DND-41 (cell line): ENCODE measurements at regions not wholly inside any gene's neighbourhood (a gene's known extent, or its start where the extent isn't known, plus 50 kb on each side); places are given as distances from the start of the nearest gene placed in this dataset.

Experiments used
- ATAC-seq: fragments of 200-7000 bp; cut with Tn5 transposase; 3 replicates; pipeline ENCODE4 v1.9.1; 2021; ENCODE audit warnings: low read depth; ENCODE audit not compliant: insufficient read depth
- DNase-seq: peaks from one replicate; pipeline ENCODE4 v3.0.0-alpha.2; 2020
- H2AFZ ChIP-seq: 2 replicates; pipeline ENCODE4 v1.6.0; 2012; ENCODE audit warnings: low read depth, low read length
- H3K27ac ChIP-seq: 2 replicates; pipeline ENCODE4 v1.5.1; 2012; ENCODE audit warnings: low read length, inconsistent platforms
- H3K27me3 ChIP-seq: fragments of 200-600 bp; sonication (generic); 2 replicates; pipeline ENCODE4 v1.6.0; 2012; ENCODE audit warnings: low read length, mild to moderate bottlenecking, inconsistent platforms; ENCODE audit not compliant: insufficient read depth, poor library complexity
- H3K36me3 ChIP-seq: 2 replicates; pipeline ENCODE4 v1.5.1; 2012; ENCODE audit warnings: low read length, inconsistent platforms; ENCODE audit not compliant: insufficient read depth
- H3K4me1 ChIP-seq: 2 replicates; pipeline ENCODE4 v1.5.1; 2012; ENCODE audit warnings: mild to moderate bottlenecking, low read length; ENCODE audit not compliant: insufficient read depth
- H3K4me2 ChIP-seq: 2 replicates; pipeline ENCODE4 v1.6.0; 2012; ENCODE audit warnings: mild to moderate bottlenecking, moderate library complexity, low read length, inconsistent platforms; ENCODE audit not compliant: insufficient read depth
- H3K4me3 ChIP-seq, 2 experiments: fragments of 200-600 bp in 1 of 2; shearing (Covaris generic) in 1 of 2; 2 replicates each; pipeline ENCODE4 v1.5.1; 2012 to 2016; ENCODE audit warnings: inconsistent platforms in 2 of 2, low read length in 2 of 2, mild to moderate bottlenecking in 2 of 2, low read depth in 1 of 2, moderate library complexity in 1 of 2
- H3K79me2 ChIP-seq: 2 replicates; pipeline ENCODE4 v1.6.0; 2012; ENCODE audit warnings: low read length, inconsistent platforms; ENCODE audit not compliant: insufficient read depth
- H3K9ac ChIP-seq: 2 replicates; pipeline ENCODE4 v1.6.0; 2012; ENCODE audit warnings: low read depth, mild to moderate bottlenecking, inconsistent platforms, low read length, moderate library complexity
- H3K9me3 ChIP-seq: 2 replicates; pipeline ENCODE4 v1.5.1; 2012; ENCODE audit warnings: low read length, moderate library complexity, mild to moderate bottlenecking, inconsistent platforms; ENCODE audit not compliant: insufficient read depth, severe bottlenecking
- H4K20me1 ChIP-seq: 2 replicates; pipeline ENCODE4 v1.6.0; 2012; ENCODE audit warnings: low read length; ENCODE audit not compliant: insufficient read depth
- CTCF ChIP-seq: IDR thresholded peaks from 2 replicates; pipeline ENCODE4 v1.5.1; 2012; ENCODE audit warnings: borderline replicate concordance, low read length, moderate library complexity, mild to moderate bottlenecking; ENCODE audit not compliant: poor library complexity, severe bottlenecking; ENCODE audit errors: extremely low read depth
- EZH2 ChIP-seq: IDR thresholded peaks from 3 replicates; pipeline ENCODE4 v1.6.1; 2012; ENCODE audit warnings: borderline replicate concordance, low read depth, mild to moderate bottlenecking, moderate library complexity, low read length, inconsistent platforms; ENCODE audit not compliant: severe bottlenecking

GRCh38 chr3:72351536-72351935 is 496.7 kb downstream of the SHQ1 start:
- ATAC-seq, result no peak
- TF ChIP-seq CTCF, result no peak
- TF ChIP-seq EZH2, result no peak

GRCh38 chr3:72350761-72351505 is 497.3 kb downstream of the SHQ1 start:
- DNase-seq (no peak), ATAC-seq (no peak)
- H2AFZ ChIP-seq, result no peak overlapping the region
- H3K36me3 ChIP-seq, result no peaks in the 10 kb centered on the region
- no peak overlapping the region for H3K9ac ChIP-seq
- no peaks in the 10 kb centered on the region for H3K4me1 ChIP-seq
- H3K79me2 ChIP-seq, result no peaks in the 10 kb centered on the region
- H3K27me3 ChIP-seq, result no peaks in the 10 kb centered on the region
- no peak for TF ChIP-seq CTCF
- TF ChIP-seq EZH2, result no peak
- H3K27ac ChIP-seq, result no peak overlapping the region
- no peak overlapping the region for H3K4me3 ChIP-seq
- H3K4me2 ChIP-seq, result no peak overlapping the region
- H3K9me3 ChIP-seq, result no peaks in the 10 kb centered on the region
- H4K20me1 ChIP-seq, result no peaks in the 10 kb centered on the region

More at GRCh38 chr3:72351536-72351935, 496.7 kb downstream of the SHQ1 start:
- Histone ChIP-seq H3K4me1 (no peaks in the 10 kb centered on the region), H3K4me3 (no peak overlapping the region), H3K9ac (no peak overlapping the region), H3K79me2 (no peaks in the 10 kb centered on the region), H3K36me3 (no peaks in the 10 kb centered on the region), H3K9me3 (no peaks in the 10 kb centered on the region), H3K27me3 (no peaks in the 10 kb centered on the region), H3K4me2 (no peak overlapping the region), H3K27ac (no peak overlapping the region), H2AFZ (no peak overlapping the region), H4K20me1 (no peaks in the 10 kb centered on the region)
- DNase-seq, result no peak

- Histone ChIP-seq H3K4me3 (no peak overlapping the region), H3K4me2 (no peak overlapping the region), H2AFZ (no peak overlapping the region), H4K20me1 (no peaks in the 10 kb centered on the region), H3K9ac (no peak overlapping the region), H3K4me1 (no peaks in the 10 kb centered on the region), H3K9me3 (no peaks in the 10 kb centered on the region), H3K27ac (no peak overlapping the region), H3K27me3 (no peaks in the 10 kb centered on the region), H3K79me2 (no peaks in the 10 kb centered on the region), H3K36me3 (no peaks in the 10 kb centered on the region)
- ATAC-seq (no peak), DNase-seq (no peak)
- TF ChIP-seq CTCF (no peak), EZH2 (no peak)
These were observed 499.9 kb downstream of the SHQ1 start for GRCh38 chr3:72348357-72348756.
